Limb (tissue), 2 donors: ENCODE measurements at regions not wholly inside any gene's neighbourhood (a gene's known extent, or its start where the extent isn't known, plus 50 kb on each side); places are given as distances from the start of the nearest gene placed in this dataset.
A peak's percentile ranks its signal among the peaks of the same experiment; 100 is the strongest.

Experiments used
- DNase-seq, 2 donors: peaks; one replicate each; pipeline ENCODE4 v3.0.0-alpha.2; 2016; ENCODE audit errors: extremely low spot score in 2 of 2

DNA sequence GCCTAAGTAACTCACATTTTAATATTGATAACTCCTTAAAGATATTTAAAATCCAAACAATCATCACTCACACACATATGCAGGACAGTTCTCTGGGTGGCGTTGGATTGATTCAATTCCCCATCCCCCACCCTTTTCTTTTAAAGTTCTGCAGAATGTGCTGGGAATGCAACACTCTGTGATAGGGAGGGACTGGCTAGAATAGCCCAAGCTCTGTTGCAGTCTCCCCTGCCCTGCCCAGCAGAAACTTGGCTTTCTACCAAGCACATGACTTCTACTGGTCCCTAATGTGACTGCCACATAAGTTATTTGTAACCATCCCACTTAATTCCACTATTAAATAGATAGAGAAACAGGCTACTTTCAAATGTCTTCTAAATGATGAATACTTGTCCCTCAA, 55.2 kb downstream of the TWIST1 start:
- no peak for DNase-seq

GRCh38 chr7:19061331-19061730, 56.1 kb downstream of the TWIST1 start:
- DNase-seq = no peak

GRCh38 chr7:19060761-19061259, 56.6 kb downstream of the TWIST1 start:
- peak in 1 of 2 donors; percentile 21 for DNase-seq

DNA sequence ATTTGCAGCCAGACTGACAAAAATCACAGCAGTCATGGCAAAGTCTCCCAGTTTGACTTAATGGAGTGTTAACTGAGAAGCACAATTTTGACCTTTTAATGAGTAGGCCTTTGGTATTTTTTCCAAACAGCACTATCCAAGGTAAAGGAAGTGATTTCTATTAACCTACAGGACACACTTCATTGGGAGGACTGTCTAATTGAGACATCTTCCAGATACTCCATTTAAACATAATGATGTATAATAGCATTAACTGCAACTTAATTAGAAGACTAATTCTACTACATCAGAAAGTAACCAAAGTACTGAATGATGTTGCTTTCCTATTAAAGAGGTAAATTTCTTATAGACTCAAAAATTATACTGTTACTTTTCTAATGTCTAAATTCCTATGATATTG, 61.1 kb downstream of the TWIST1 start:
- DNase-seq = no peak
